ENCODE measurements at regions not wholly inside any gene's neighbourhood (a gene's known extent, or its start where the extent isn't known, plus 50 kb on each side); places are given as distances from the start of the nearest gene placed in this dataset.

- no peak for TF ChIP-seq CTCF (IDR thresholded peaks at IDR 0.05)
- TF ChIP-seq EZH2phosphoT487 (IDR thresholded peaks at IDR 0.05): no peak
- TF ChIP-seq EZH2 (IDR thresholded peaks at IDR 0.05): no peak
Measured at GRCh38 chr2:129180124-129180716, 799.2 kb upstream of the RAB6C start.

All from neural progenitor cell (in vitro differentiated cells).